CD4-positive, alpha-beta T cell (primary cell): ENCODE measurements at regions not wholly inside any gene's neighbourhood (a gene's known extent, or its start where the extent isn't known, plus 50 kb on each side); places are given as distances from the start of the nearest gene placed in this dataset.

Source experiments
- ATAC-seq: fragments of 200-7000 bp; cut with Tn5 transposase; one replicate; pipeline ENCODE4 v1.10.0; 2022; ENCODE audit warnings: mild to moderate bottlenecking; ENCODE audit not compliant: poor library complexity
- CTCF ChIA-PET: fragments of 350-600 bp; sonication (Branson Sonifier 250); formaldehyde crosslinking; loops from one replicate; lab custom pipeline; 2021; ENCODE audit warnings: antibody characterized with exemption, inconsistent platforms; lab: Charles Lee
- POLR2A ChIA-PET: fragments of 350-600 bp; sonication (Branson Sonifier 250); formaldehyde crosslinking; loops from one replicate; lab custom pipeline; 2021; ENCODE audit warnings: antibody characterized with exemption, inconsistent platforms; lab: Charles Lee
- DNase-seq, 14 experiments: peaks; one replicate each; pipeline ENCODE4 v3.0.0-alpha.2; 2013 to 2020; ENCODE audit warnings: mixed read lengths in 2 of 14
- H3K27ac ChIP-seq, 2 donors: one replicate each; pipeline versions ENCODE4 v1.5.1 to v1.7.0; 2013; ENCODE audit warnings: low read length in 2 of 2, low read depth in 1 of 2, mild to moderate bottlenecking in 1 of 2
- H3K27me3 ChIP-seq, 2 experiments: 1 replicate in 1 of 2; 2 replicates in 1 of 2; pipeline versions ENCODE4 v1.6.1 to v1.7.0; 2013; ENCODE audit warnings: low read length in 2 of 2, control low read depth in 1 of 2, mild to moderate bottlenecking in 1 of 2, moderate library complexity in 1 of 2; ENCODE audit not compliant: insufficient read depth in 2 of 2, control insufficient read depth in 1 of 2
- H3K36me3 ChIP-seq: one replicate; pipeline ENCODE4 v1.6.1; 2013; ENCODE audit warnings: low read length, control low read depth; ENCODE audit not compliant: insufficient read depth
- H3K4me1 ChIP-seq: one replicate; pipeline ENCODE4 v1.6.1; 2013; ENCODE audit warnings: low read length, control low read depth; ENCODE audit not compliant: insufficient read depth
- H3K4me3 ChIP-seq: one replicate; pipeline ENCODE4 v1.5.1; 2013; ENCODE audit warnings: mild to moderate bottlenecking, low read length, moderate library complexity
- H3K9me3 ChIP-seq, 2 experiments: 1 replicate in 1 of 2; 2 replicates in 1 of 2; pipeline versions ENCODE4 v1.6.1 to v1.7.0; 2013; ENCODE audit warnings: low read length in 2 of 2, mild to moderate bottlenecking in 2 of 2, control low read depth in 1 of 2, moderate library complexity in 1 of 2; ENCODE audit not compliant: control insufficient read depth in 1 of 2, insufficient read depth in 1 of 2
- H3K27ac Mint-ChIP-seq: one replicate; pipeline ENCODE4 v1.8.0; 2020; ENCODE audit warnings: mixed read lengths
- H3K27me3 Mint-ChIP-seq: one replicate; pipeline ENCODE4 v1.8.0; 2021; ENCODE audit warnings: mixed read lengths
- H3K36me3 Mint-ChIP-seq: one replicate; pipeline ENCODE4 v1.8.0; 2021; ENCODE audit warnings: low read depth, mixed read lengths
- H3K4me1 Mint-ChIP-seq: one replicate; pipeline ENCODE4 v1.8.0; 2021; ENCODE audit warnings: low read depth, mixed read lengths
- H3K4me3 Mint-ChIP-seq: one replicate; pipeline ENCODE4 v1.8.0; 2020; ENCODE audit warnings: mild to moderate bottlenecking, mixed read lengths
- H3K9me3 Mint-ChIP-seq: one replicate; pipeline ENCODE4 v1.8.0; 2020; ENCODE audit warnings: mixed read lengths
- CTCF ChIP-seq: fragments of 200-600 bp; IDR thresholded peaks from one replicate; pipeline ENCODE4 v1.8.0; 2022; ENCODE audit warnings: antibody characterized with exemption, mild to moderate bottlenecking
- intact Hi-C, 2 experiments: fragments of 100-400 bp; cut with DNase I in 1 of 2; cut with micrococcal nuclease in 1 of 2; formaldehyde crosslinking; loops; one replicate each; pipeline versions ENCODE4 v1.15.1 to v1.9.0; 2023 to 2025; cut with DNase I, micrococcal nuclease

GRCh38 chr5:163379298-163380155 is 57.9 kb upstream of the CCNG1 start:
- Mint-ChIP-seq H3K36me3 (no peaks in the 10 kb centered on the region), H3K9me3 (no peaks in the 10 kb centered on the region), H3K4me3 (no peak overlapping the region), H3K27ac (no peak overlapping the region), H3K27me3 (peaks cover 8% of the 10 kb centered on the region), H3K4me1 (no peaks in the 10 kb centered on the region)
- DNase-seq: peak in 1 of 14 experiments; percentile 14
- Histone ChIP-seq H3K4me1 (no peaks in the 10 kb centered on the region), H3K36me3 (no peaks in the 10 kb centered on the region), H3K4me3 (no peak overlapping the region), H3K27me3 (no peaks in the 10 kb centered on the region), H3K27ac (no peak overlapping the region), H3K9me3 (no peaks in the 10 kb centered on the region)
- ATAC-seq: no peak
- CTCF ChIA-PET: no interaction called here
- intact Hi-C loops: no loop called here
- POLR2A ChIA-PET: no interaction called here
- TF ChIP-seq CTCF: no peak

DNA sequence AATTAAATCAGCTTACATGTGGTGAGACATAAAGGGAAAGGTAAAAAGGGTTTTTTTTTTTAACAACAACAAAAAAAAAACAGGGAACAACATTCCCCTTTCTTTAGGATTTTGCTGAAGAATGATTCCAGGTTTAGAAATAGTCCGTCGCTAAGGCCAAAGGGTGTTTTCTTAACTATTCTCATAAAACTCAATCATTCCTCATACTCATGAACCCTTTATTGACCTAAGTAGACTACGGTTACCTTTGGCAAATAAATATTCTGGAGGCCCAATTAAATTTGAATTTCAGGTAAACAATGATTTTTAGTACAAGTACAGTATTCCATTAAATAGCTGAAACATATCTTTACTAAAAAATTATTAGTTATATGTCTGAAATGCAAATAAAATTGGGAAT is 55.6 kb upstream of the CCNG1 start:
- Mint-ChIP-seq H3K27me3 (peaks cover 8% of the 10 kb centered on the region), H3K4me1 (no peaks in the 10 kb centered on the region), H3K27ac (no peak overlapping the region), H3K36me3 (no peaks in the 10 kb centered on the region), H3K4me3 (no peak overlapping the region), H3K9me3 (no peaks in the 10 kb centered on the region)
- Histone ChIP-seq H3K27ac (no peak overlapping the region), H3K4me1 (no peaks in the 10 kb centered on the region), H3K27me3 (peaks cover 0 to 3% of the 10 kb centered on the region in 2 experiments), H3K4me3 (no peak overlapping the region), H3K9me3 (no peaks in the 10 kb centered on the region), H3K36me3 (no peaks in the 10 kb centered on the region)
- ChIA-PET POLR2A (no interaction called here), CTCF (no interaction called here)
- intact Hi-C loops: no loop called here
- TF ChIP-seq CTCF: no peak
- DNase-seq: no peak
- no peak for ATAC-seq

GRCh38 chr5:163383754-163384153 is 53.6 kb upstream of the CCNG1 start:
- H3K4me1 ChIP-seq: no peaks in the 10 kb centered on the region
- Mint-ChIP-seq H3K9me3 (no peaks in the 10 kb centered on the region), H3K27me3 (no peaks in the 10 kb centered on the region), H3K4me1 (no peaks in the 10 kb centered on the region), H3K36me3 (no peaks in the 10 kb centered on the region), H3K4me3 (no peak overlapping the region), H3K27ac (no peak overlapping the region)
- H3K9me3 ChIP-seq: no peaks in the 10 kb centered on the region
- no peak overlapping the region for H3K4me3 ChIP-seq
- H3K27ac ChIP-seq: no peak overlapping the region
- CTCF ChIA-PET: no interaction called here
- ATAC-seq (no peak), DNase-seq (no peak)
- intact Hi-C loops: no loop called here
- no peaks in the 10 kb centered on the region for H3K36me3 ChIP-seq
- POLR2A ChIA-PET: no interaction called here
- H3K27me3 ChIP-seq: peaks cover 0 to 3% of the 10 kb centered on the region in 2 experiments
- TF ChIP-seq CTCF: no peak
